ENCODE measurements at regions not wholly inside any gene's neighbourhood (a gene's known extent, or its start where the extent isn't known, plus 50 kb on each side); places are given as distances from the start of the nearest gene placed in this dataset.

GRCh38 chr9:84179531-84179930 lies 161.0 kb downstream of the SLC28A3 start:
- dilution Hi-C loops (cut with MboI; ENCODE audit: extremely low pct_ligation_motif_present, low sequenced_read_pairs) (no loop called here), intact Hi-C loops (cut with micrococcal nuclease) (loop anchor here (5.0 to 10.0 kb wide), 2 partner anchors 83 to 105 kb away; no protein-coding TSS in a partner anchor)
- POLR2A ChIA-PET: no interaction called here
- H2AFZ ChIP-seq (ENCODE audit: low read depth, low read length): no peak overlapping the region
- H3K4me1 ChIP-seq (ENCODE audit: control insufficient read depth, extremely low read depth, insufficient read depth, low read length): no peaks in the 10 kb centered on the region
- H3K27me3 ChIP-seq (ENCODE audit: control insufficient read depth in 2 of 2, insufficient read depth in 2 of 2, low read length in 2 of 2): peaks cover 0 to 2% of the 10 kb centered on the region in 2 experiments
- no peak for DNase-seq (ENCODE audit: low read depth, low spot score)
- H3K9me3 ChIP-seq (replicated peaks; ENCODE audit: control insufficient read depth, insufficient read depth, low read length): no peaks in the 10 kb centered on the region
- no peak overlapping the region for H3K9ac ChIP-seq (replicated peaks; ENCODE audit: extremely low read depth, insufficient read depth, low read length)
- no peaks in the 10 kb centered on the region for H3K79me2 ChIP-seq (ENCODE audit: control insufficient read depth, insufficient read depth, low read length)
- no peak for FAIRE-seq
- no peak overlapping the region for H3K27ac ChIP-seq (ENCODE audit: insufficient read depth, low read depth, low read length)
- no peaks in the 10 kb centered on the region for H3K9me1 ChIP-seq (replicated peaks; ENCODE audit: control insufficient read depth, extremely low read depth, insufficient read depth, low read length)
- no peak overlapping the region for H3K4me3 ChIP-seq (replicated peaks in 1 of 3; ENCODE audit: insufficient read depth in 1 of 3, low read depth in 1 of 3, low read length in 3 of 3)
- CTCF ChIA-PET: interaction anchor here (1.1 kb wide), 1 partner anchor 14 kb away, joined by 3 read pairs; no protein-coding TSS in a partner anchor
- no TSS peak for BruUV-seq (replicated peaks)
- TF ChIP-seq POLR2A (IDR thresholded peaks at IDR 0.05; ENCODE audit: low read depth, low read length) (no peak), GATA2 (IDR thresholded peaks at IDR 0.05; ENCODE audit: insufficient read depth, insufficient read length, low read depth, low read length) (no peak), CTCF (IDR thresholded peaks at IDR 0.05; ENCODE audit: extremely low read depth in 1 of 2, insufficient read depth in 1 of 2, low read depth in 1 of 2, low read length in 2 of 2) (no peak), MYC (IDR thresholded peaks at IDR 0.05; ENCODE audit: low read depth, low read length) (no peak), MAX (IDR thresholded peaks at IDR 0.05; ENCODE audit: insufficient read depth, insufficient read length) (no peak), JUN (IDR thresholded peaks at IDR 0.05; ENCODE audit: borderline replicate concordance, insufficient read depth, insufficient read length, low read depth) (no peak), POLR2AphosphoS5 (IDR thresholded peaks at IDR 0.05; ENCODE audit: insufficient read depth, low read depth, low read length) (no peak), EZH2 (IDR thresholded peaks at IDR 0.05; ENCODE audit: borderline replicate concordance, low read depth, low read length, severe bottlenecking) (no peak), FOS (IDR thresholded peaks at IDR 0.05; ENCODE audit: borderline replicate concordance, insufficient read depth, low read length) (no peak)
- H3K36me3 ChIP-seq (ENCODE audit: control insufficient read depth in 2 of 2, extremely low read depth in 1 of 2, insufficient read depth in 2 of 2, low read length in 2 of 2): no peaks in the 10 kb centered on the region
- H4K20me1 ChIP-seq (replicated peaks; ENCODE audit: control insufficient read depth, extremely low read depth, insufficient read depth, low read length): no peaks in the 10 kb centered on the region
- H3K4me2 ChIP-seq (ENCODE audit: insufficient read depth, low read length): no peak overlapping the region

Data from endothelial cell of umbilical vein (primary cell).